OCI-LY1 (cell line): ENCODE measurements at regions not wholly inside any gene's neighbourhood (a gene's known extent, or its start where the extent isn't known, plus 50 kb on each side); places are given as distances from the start of the nearest gene placed in this dataset.

ENCODE experiments used
- H2AFZ ChIP-seq: fragments of 200-600 bp; sonication (generic), shearing (Covaris generic); 2 replicates; pipeline ENCODE4 v1.6.0; 2014; ENCODE audit warnings: antibody characterized with exemption, mild to moderate bottlenecking, low read length
- H3F3A ChIP-seq: fragments of 200-600 bp; sonication (generic), shearing (Covaris generic); 2 replicates; pipeline ENCODE4 v1.6.0; 2014; ENCODE audit warnings: mild to moderate bottlenecking, antibody characterized with exemption, low read length, moderate library complexity; ENCODE audit not compliant: insufficient read depth
- H3K27ac ChIP-seq: fragments of 200-600 bp; sonication (generic); 2 replicates; pipeline ENCODE4 v1.5.1; 2014; ENCODE audit warnings: low read length, mixed run types, mild to moderate bottlenecking, low read depth; ENCODE audit not compliant: poor library complexity, severe bottlenecking
- H3K27me3 ChIP-seq: fragments of 200-600 bp; sonication (generic); 2 replicates; pipeline ENCODE4 v1.6.0; 2014; ENCODE audit warnings: antibody characterized with exemption, mild to moderate bottlenecking, low read length, moderate library complexity; ENCODE audit not compliant: insufficient read depth
- H3K36me3 ChIP-seq: fragments of 200-600 bp; sonication (generic); 2 replicates; pipeline ENCODE4 v1.6.1; 2014; ENCODE audit warnings: mild to moderate bottlenecking, antibody characterized with exemption, low read length, moderate library complexity, mixed read lengths; ENCODE audit not compliant: insufficient read depth
- H3K4me1 ChIP-seq: fragments of 200-600 bp; sonication (generic); 2 replicates; pipeline ENCODE4 v1.5.1; 2014; ENCODE audit warnings: mild to moderate bottlenecking, low read length, moderate library complexity; ENCODE audit not compliant: insufficient read depth, severe bottlenecking
- H3K4me2 ChIP-seq: fragments of 200-600 bp; sonication (generic), shearing (Covaris generic); 2 replicates; pipeline ENCODE4 v1.6.1; 2014; ENCODE audit warnings: low read length
- H3K4me3 ChIP-seq: fragments of 200-600 bp; sonication (generic); 2 replicates; pipeline ENCODE4 v1.5.1; 2014; ENCODE audit warnings: low read length, low read depth, mild to moderate bottlenecking, mixed read lengths; ENCODE audit not compliant: poor library complexity, severe bottlenecking
- H3K79me2 ChIP-seq: fragments of 200-600 bp; shearing (Covaris generic); 2 replicates; pipeline ENCODE4 v1.6.1; 2016; ENCODE audit warnings: mixed run types, low read length, mixed read lengths; ENCODE audit not compliant: insufficient read depth
- H3K9ac ChIP-seq: fragments of 200-600 bp; sonication (generic), shearing (Covaris generic); 2 replicates; pipeline ENCODE4 v1.6.1; 2014; ENCODE audit warnings: mild to moderate bottlenecking, low read length, mixed read lengths
- H3K9me2 ChIP-seq: fragments of 200-600 bp; sonication (generic), shearing (Covaris generic); 2 replicates; pipeline ENCODE4 v1.6.1; 2014; ENCODE audit warnings: low read depth, mild to moderate bottlenecking, low read length, mixed read lengths
- H3K9me3 ChIP-seq: fragments of 200-600 bp; shearing (Covaris generic); 2 replicates; pipeline ENCODE4 v1.6.1; 2014; ENCODE audit warnings: low read length, mixed read lengths
- H4K20me1 ChIP-seq: fragments of 200-600 bp; sonication (generic), shearing (Covaris generic); 2 replicates; pipeline ENCODE4 v1.6.0; 2016; ENCODE audit warnings: mild to moderate bottlenecking, low read length; ENCODE audit not compliant: insufficient read depth
- EZH2 ChIP-seq: fragments of 200-600 bp; sonication (generic), shearing (Covaris generic); IDR thresholded peaks from 2 replicates; pipeline ENCODE4 v1.8.0; 2017; ENCODE audit warnings: borderline replicate concordance, mixed run types, mild to moderate bottlenecking, antibody characterized with exemption, low read length, moderate library complexity, mixed read lengths
- TF ChIP-seq, protein P1 (sequence below): fragments of 200-600 bp; sonication (generic), shearing (Covaris generic); IDR thresholded peaks from 2 replicates; pipeline ENCODE4 v1.5.1; 2017; ENCODE audit warnings: mild to moderate bottlenecking, antibody characterized with exemption, low read length, moderate library complexity, mixed read lengths

DNA sequence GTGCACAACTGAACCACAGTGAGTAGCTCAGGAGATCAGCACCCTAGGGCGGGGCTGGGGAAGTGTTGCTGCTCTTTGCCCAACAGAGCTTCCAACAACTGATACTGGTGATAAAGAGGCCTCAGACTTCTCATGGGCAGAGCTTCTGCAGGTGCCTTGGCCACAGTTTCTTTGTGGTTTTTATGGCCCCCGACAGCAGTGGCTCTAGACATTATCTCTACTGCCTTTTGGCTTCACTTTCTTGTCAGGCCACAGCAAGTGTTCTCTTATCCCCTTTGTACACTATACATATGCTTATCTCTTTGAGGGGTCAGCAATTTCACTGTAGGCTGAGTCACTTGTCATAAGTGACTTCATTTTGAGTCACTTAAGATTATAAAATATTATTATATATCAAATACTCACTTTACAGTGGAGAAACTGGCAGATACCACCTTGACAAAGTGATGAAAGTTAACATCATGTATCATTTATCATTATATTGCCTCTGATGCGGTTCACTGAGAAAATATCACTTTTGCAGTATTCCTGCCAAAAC, 90.9 kb upstream of the COX7C start:
- Histone ChIP-seq H3F3A (no peaks in the 10 kb centered on the region), H4K20me1 (no peaks in the 10 kb centered on the region), H3K9ac (no peak overlapping the region), H3K4me1 (no peaks in the 10 kb centered on the region), H3K4me3 (no peak overlapping the region), H3K9me2 (no peaks in the 10 kb centered on the region), H3K36me3 (no peaks in the 10 kb centered on the region), H3K4me2 (no peak overlapping the region), H3K27ac (no peak overlapping the region), H2AFZ (no peak overlapping the region), H3K79me2 (no peaks in the 10 kb centered on the region), H3K27me3 (no peaks in the 10 kb centered on the region), H3K9me3 (no peaks in the 10 kb centered on the region)
- TF ChIP-seq EZH2: no peak
- TF ChIP-seq, protein P1, sequence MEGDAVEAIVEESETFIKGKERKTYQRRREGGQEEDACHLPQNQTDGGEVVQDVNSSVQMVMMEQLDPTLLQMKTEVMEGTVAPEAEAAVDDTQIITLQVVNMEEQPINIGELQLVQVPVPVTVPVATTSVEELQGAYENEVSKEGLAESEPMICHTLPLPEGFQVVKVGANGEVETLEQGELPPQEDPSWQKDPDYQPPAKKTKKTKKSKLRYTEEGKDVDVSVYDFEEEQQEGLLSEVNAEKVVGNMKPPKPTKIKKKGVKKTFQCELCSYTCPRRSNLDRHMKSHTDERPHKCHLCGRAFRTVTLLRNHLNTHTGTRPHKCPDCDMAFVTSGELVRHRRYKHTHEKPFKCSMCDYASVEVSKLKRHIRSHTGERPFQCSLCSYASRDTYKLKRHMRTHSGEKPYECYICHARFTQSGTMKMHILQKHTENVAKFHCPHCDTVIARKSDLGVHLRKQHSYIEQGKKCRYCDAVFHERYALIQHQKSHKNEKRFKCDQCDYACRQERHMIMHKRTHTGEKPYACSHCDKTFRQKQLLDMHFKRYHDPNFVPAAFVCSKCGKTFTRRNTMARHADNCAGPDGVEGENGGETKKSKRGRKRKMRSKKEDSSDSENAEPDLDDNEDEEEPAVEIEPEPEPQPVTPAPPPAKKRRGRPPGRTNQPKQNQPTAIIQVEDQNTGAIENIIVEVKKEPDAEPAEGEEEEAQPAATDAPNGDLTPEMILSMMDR: no peak

DNA sequence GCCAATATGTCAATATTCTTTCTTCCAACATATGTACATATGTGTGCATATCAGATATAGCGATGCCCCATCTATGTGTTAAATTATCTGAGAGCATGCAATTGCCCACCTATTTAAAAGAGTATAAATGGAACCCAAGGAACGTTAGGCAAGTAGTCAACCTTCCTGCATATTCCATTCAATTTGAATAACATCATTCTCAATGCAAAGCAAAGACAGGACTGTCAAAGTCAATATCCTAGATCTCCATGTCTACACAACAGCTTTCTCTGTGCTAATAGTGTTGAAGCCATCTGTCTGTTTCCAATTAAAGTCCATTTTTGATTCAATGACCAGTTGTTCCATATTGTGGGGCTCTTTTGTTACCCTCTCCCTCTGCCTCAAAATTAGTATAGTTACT, 85.3 kb upstream of the COX7C start:
- H3F3A ChIP-seq: no peaks in the 10 kb centered on the region
- no peaks in the 10 kb centered on the region for H3K36me3 ChIP-seq
- H4K20me1 ChIP-seq: no peaks in the 10 kb centered on the region
- no peaks in the 10 kb centered on the region for H3K27me3 ChIP-seq
- H3K9ac ChIP-seq: no peak overlapping the region
- H3K4me2 ChIP-seq: no peak overlapping the region
- no peaks in the 10 kb centered on the region for H3K4me1 ChIP-seq
- H2AFZ ChIP-seq: no peak overlapping the region
- no peak for TF ChIP-seq EZH2
- TF ChIP-seq, protein P1: no peak
- H3K79me2 ChIP-seq: no peaks in the 10 kb centered on the region
- H3K4me3 ChIP-seq: no peak overlapping the region
- H3K9me3 ChIP-seq: no peaks in the 10 kb centered on the region
- H3K27ac ChIP-seq: no peak overlapping the region
- H3K9me2 ChIP-seq: no peaks in the 10 kb centered on the region

DNA sequence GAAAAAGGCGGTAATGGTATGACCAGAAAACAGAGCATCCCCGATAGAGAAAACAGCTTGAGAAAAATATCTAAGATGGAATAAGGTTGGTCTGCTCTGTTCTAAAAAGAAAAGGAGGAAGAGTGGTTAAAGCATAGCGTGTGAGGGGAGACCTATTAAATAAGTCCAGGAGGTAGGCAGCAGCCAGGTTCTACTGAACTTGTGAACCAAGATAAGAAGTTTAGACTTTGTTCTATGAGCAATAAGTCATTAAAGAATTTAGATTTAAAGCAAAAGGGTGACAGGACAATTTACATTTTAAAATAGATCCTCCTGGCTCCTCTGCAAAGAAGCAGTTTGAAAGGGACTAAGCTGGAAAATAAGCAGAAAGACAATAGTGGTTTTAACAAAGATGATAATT, 81.3 kb upstream of the COX7C start:
- Histone ChIP-seq H3K27me3 (no peaks in the 10 kb centered on the region), H3K9ac (no peak overlapping the region), H3K4me2 (no peak overlapping the region), H3K9me3 (no peaks in the 10 kb centered on the region), H3K4me3 (no peak overlapping the region), H4K20me1 (no peaks in the 10 kb centered on the region), H3K4me1 (no peaks in the 10 kb centered on the region), H3K9me2 (no peaks in the 10 kb centered on the region), H3K27ac (no peak overlapping the region), H3F3A (no peaks in the 10 kb centered on the region), H3K36me3 (no peaks in the 10 kb centered on the region), H2AFZ (no peak overlapping the region), H3K79me2 (no peaks in the 10 kb centered on the region)
- no peak for TF ChIP-seq EZH2
- TF ChIP-seq, protein P1: no peak
